Heart right ventricle (tissue), 16 donors: ENCODE measurements at regions not wholly inside any gene's neighbourhood (a gene's known extent, or its start where the extent isn't known, plus 50 kb on each side); places are given as distances from the start of the nearest gene placed in this dataset.

ENCODE experiments used
- ATAC-seq, 8 donors: fragments of 200-7000 bp; cut with Tn5 transposase; one replicate each; pipeline ENCODE4 v1.9.1; 2020; ENCODE audit warnings: mild to moderate bottlenecking in 8 of 8, moderate library complexity in 8 of 8, moderate number of reproducible peaks in 1 of 8
- DNase-seq, 2 donors: peaks; one replicate each; pipeline ENCODE4 v3.0.0-alpha.2; 2020
- H3K27ac ChIP-seq, 10 donors: fragments of 200-600 bp; sonication (generic) in 2 of 10; one replicate each; pipeline versions ENCODE4 v1.5.0 to v1.8.0; 2020 to 2022; ENCODE audit warnings: mild to moderate bottlenecking in 3 of 10
- H3K27me3 ChIP-seq, 7 donors: fragments of 200-600 bp; one replicate each; pipeline ENCODE4 v1.8.0; 2021 to 2022; ENCODE audit warnings: mild to moderate bottlenecking in 2 of 7
- H3K36me3 ChIP-seq, 9 donors: fragments of 200-600 bp; sonication (generic) in 1 of 9; one replicate each; pipeline versions ENCODE4 v1.5.0 to v1.8.0; 2020 to 2022; ENCODE audit warnings: mild to moderate bottlenecking in 2 of 9
- H3K4me1 ChIP-seq, 9 donors: fragments of 200-600 bp; sonication (generic) in 1 of 9; one replicate each; pipeline versions ENCODE4 v1.5.0 to v1.8.0; 2020 to 2022; ENCODE audit warnings: mild to moderate bottlenecking in 4 of 9
- H3K4me3 ChIP-seq, 10 donors: fragments of 200-600 bp; sonication (generic) in 2 of 10; one replicate each; pipeline versions ENCODE4 v1.5.0 to v1.8.0; 2020 to 2022; ENCODE audit warnings: mild to moderate bottlenecking in 7 of 10, moderate library complexity in 2 of 10
- H3K9me3 ChIP-seq, 11 donors: fragments of 200-600 bp in 10 of 11; sonication (generic) in 2 of 11; one replicate each; pipeline versions ENCODE4 v1.5.0 to v1.8.0; 2013 to 2022; ENCODE audit warnings: mild to moderate bottlenecking in 2 of 11, control low read depth in 1 of 11, moderate library complexity in 1 of 11
- CTCF ChIP-seq, 9 donors: fragments of 200-600 bp; sonication (generic) in 2 of 9; IDR thresholded peaks; one replicate each; pipeline versions ENCODE4 v1.5.0 to v1.8.0; 2021 to 2022; ENCODE audit warnings: antibody characterized with exemption in 9 of 9, mild to moderate bottlenecking in 5 of 9, moderate library complexity in 1 of 9
- WGBS, 2 donors: extraction: QIAGEN DNeasy Blood & Tissue Kit; methylation state at CpG; one replicate each; pipeline ENCODE4 v1.1.7; 2013; ENCODE audit warnings: inconsistent platforms in 1 of 2; 5-methylcytosine and 5-hydroxymethylcytosine counted together
- intact Hi-C, 10 donors: fragments of 100-400 bp; cut with DNase I; formaldehyde crosslinking; loops; one replicate each; pipeline versions ENCODE4 v1.11.1 to v1.14.2; 2022
- donor health status: Arrhythmogenic right ventricular cardiomyopathy.
- donor health status: ischemic (EF 13 %, LVEDD 7.1; RV severe dilation, severe dysfunction).
- donor health status: healthy with polysubstance abuse.
- donor health status: DM: no; HTN: yes; CAD: no.
- donor health status: DM: no; HTN: no; CAD: no.
- donor health status: ischemic (EF 25% LVEDD 6.9; RV normal size, moderate dysfunction).
- donor health status: ischemic (EF 25% LVEDD 5.7; RV mildly dilated, moderate dysfunction).
- donor health status: healthy.
- donor health status: DM: yes; HTN: yes; CAD: no.
- donor health status: Ischemic cardiomyopathy.
- donor health status: ischemic (EF 35%, LVEDD 5.7; RV mildly dilated, moderate dysfunction).
- donor health status: nonischemic (EF 11% LVEDD 7.7; RV severe dilation, severe dysfunction).
- donor health status: DM: yes; HTN: yes; CAD: no.
- donor health status: PGD.
- donor health status: ischemic (EF 29% LVEDD 5.4; RV normal size, mild dysfunction).
- donor health status: nonischemic (EF 23%, LVEDD 6.1; RV moderate dilation, normal function).

DNA sequence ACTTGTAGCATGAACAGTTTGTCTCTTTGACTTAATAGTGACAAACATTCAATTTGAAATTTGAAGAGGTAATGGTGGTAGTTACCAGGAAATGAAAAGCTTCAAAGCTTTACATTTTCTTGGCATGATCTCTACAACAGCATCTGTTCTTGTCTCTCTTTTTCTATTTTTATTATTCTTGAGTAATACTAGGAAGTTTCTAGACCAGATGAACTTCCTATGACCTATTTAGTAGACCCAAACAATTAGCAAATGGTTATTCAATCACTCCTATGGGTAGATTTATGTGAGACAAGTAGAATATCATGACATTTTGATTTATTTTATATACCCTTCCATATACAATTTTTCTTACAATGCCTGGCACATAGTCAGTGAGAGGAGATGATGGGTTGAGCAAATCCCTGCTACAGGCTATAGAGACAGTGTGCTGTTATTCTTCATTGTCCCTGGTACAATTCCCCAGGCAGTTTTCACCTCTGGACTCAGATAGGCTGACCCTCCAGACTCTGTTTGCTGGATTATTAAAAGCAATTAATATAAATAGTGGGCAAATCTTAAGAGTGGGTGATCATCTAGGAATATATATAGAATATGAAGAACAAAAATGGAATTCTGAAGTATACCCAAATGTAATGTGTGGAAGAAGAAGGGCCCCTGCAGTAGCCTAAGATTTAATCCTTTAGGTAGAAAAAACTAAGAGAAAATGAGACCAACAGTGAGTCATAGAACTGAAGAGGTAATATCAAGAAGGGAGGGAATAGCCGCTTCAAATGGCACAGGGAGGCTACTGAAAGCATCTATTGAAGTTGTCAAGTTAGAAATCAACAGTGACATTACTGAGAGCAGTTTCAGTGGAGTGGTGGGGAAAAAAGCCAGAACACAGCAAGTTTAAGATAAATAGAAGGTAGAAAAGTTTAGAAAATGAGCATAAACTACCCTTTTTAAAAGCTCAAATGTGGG, 512.0 kb downstream of the FOXG1 start:
- DNase-seq (no peak), ATAC-seq (no peak)
- H3K4me1 ChIP-seq, result no peaks in the 10 kb centered on the region
- peaks cover 0 to 6% (median 0%) of the 10 kb centered on the region in 11 donors for H3K9me3 ChIP-seq
- H3K4me3 ChIP-seq, result no peak overlapping the region
- no peaks in the 10 kb centered on the region for H3K36me3 ChIP-seq
- no peak overlapping the region for H3K27ac ChIP-seq
- intact Hi-C loops, result no loop called here
- 38 to 62% methylated on average over 1 of the region's 1 CpG for WGBS, 2 donors
- H3K27me3 ChIP-seq, result no peaks in the 10 kb centered on the region
- TF ChIP-seq CTCF (IDR thresholded peaks at IDR 0.05), result no peak

GRCh38 chr14:29282169-29282568, 515.6 kb downstream of the FOXG1 start:
- no peak for TF ChIP-seq CTCF (IDR thresholded peaks at IDR 0.05)
- no peaks in the 10 kb centered on the region for H3K36me3 ChIP-seq
- no peak overlapping the region for H3K4me3 ChIP-seq
- DNase-seq (no peak), ATAC-seq (no peak)
- intact Hi-C loops, result no loop called here
- no peaks in the 10 kb centered on the region for H3K4me1 ChIP-seq
- peaks cover 0 to 20% (median 0%) of the 10 kb centered on the region in 11 donors for H3K9me3 ChIP-seq
- 22 to 23% methylated on average over 1 of the region's 1 CpG for WGBS, 2 donors
- H3K27ac ChIP-seq, result no peak overlapping the region
- H3K27me3 ChIP-seq, result no peaks in the 10 kb centered on the region

DNA sequence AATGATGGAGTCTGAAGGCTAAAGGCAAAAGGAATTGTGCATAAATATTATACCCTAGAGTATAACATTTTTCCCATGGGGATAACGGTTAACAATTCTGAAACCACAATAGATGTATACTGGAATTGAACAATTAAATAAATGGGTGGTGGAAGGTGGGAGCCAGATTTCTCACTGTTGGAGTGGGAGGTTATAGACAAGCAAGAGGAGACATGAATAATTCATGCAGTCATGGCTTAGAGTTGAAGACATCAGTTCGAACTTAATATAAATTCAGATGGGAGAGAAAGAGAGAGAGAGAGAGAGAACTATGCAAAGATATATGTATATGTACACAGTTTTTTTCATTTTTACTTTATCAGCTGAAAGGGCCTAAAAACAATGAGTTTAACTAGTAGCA, 523.9 kb downstream of the FOXG1 start:
- intact Hi-C loops, result no loop called here
- no peaks in the 10 kb centered on the region for H3K36me3 ChIP-seq
- no peak overlapping the region for H3K4me3 ChIP-seq
- ATAC-seq (no peak), DNase-seq (no peak)
- H3K27me3 ChIP-seq, result no peaks in the 10 kb centered on the region
- TF ChIP-seq CTCF (IDR thresholded peaks at IDR 0.05), result no peak
- no peaks in the 10 kb centered on the region for H3K4me1 ChIP-seq
- no peak overlapping the region for H3K27ac ChIP-seq
- H3K9me3 ChIP-seq, result peaks cover 0 to 24% (median 0%) of the 10 kb centered on the region in 11 donors
- 74 to 81% methylated on average over 2 of the region's 2 CpGs for WGBS, 2 donors

DNA sequence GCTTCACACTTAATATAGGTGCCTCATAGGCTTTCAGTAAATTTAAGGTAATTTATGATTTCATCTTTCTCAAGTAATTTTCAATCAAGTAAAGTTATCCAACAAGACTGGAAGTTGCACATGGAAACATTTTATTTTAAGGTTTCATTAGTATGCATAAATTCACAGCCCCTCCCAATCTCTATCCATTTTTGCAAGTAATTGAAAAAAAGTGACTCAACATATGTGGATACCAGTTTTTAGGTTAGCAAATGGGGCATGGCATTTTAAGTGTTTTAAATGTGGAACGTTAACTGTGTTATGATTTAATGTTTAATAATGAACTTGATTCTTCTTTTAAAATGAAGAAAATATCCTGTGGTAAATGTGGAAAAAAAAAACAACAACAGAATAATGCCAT, 532.8 kb downstream of the FOXG1 start:
- Histone ChIP-seq H3K4me1 (no peaks in the 10 kb centered on the region), H3K27ac (no peak overlapping the region), H3K27me3 (no peaks in the 10 kb centered on the region), H3K36me3 (no peaks in the 10 kb centered on the region), H3K9me3 (peaks cover 0 to 11% (median 0%) of the 10 kb centered on the region in 11 donors), H3K4me3 (no peak overlapping the region)
- ATAC-seq (no peak), DNase-seq (no peak)
- intact Hi-C loops, result no loop called here
- 84 to 86% methylated on average over 1 of the region's 1 CpG for WGBS, 2 donors
- TF ChIP-seq CTCF (IDR thresholded peaks at IDR 0.05), result no peak
